WTC11 (cell line): ENCODE measurements at regions not wholly inside any gene's neighbourhood (a gene's known extent, or its start where the extent isn't known, plus 50 kb on each side); places are given as distances from the start of the nearest gene placed in this dataset.

Experiments
- ATAC-seq: fragments of 200-7000 bp; cut with Tn5 transposase; 2 replicates; pipeline ENCODE4 v1.10.0; 2021; ENCODE audit warnings: mild to moderate bottlenecking, moderate library complexity
- CTCF ChIA-PET: fragments of 300-600 bp; sonication (Branson Sonifier 250); formaldehyde crosslinking; loops from one replicate; lab custom pipeline; 2021; ENCODE audit warnings: antibody characterized with exemption; lab: Charles Lee
- POLR2A ChIA-PET: fragments of 350-600 bp; sonication (Branson Sonifier 250); formaldehyde crosslinking; loops from one replicate; lab custom pipeline; 2021; ENCODE audit warnings: antibody characterized with exemption; lab: Charles Lee
- DNase-seq: peaks from one replicate; pipeline ENCODE4 v3.0.0; 2021; ENCODE audit warnings: low spot score
- H3K27ac Mint-ChIP-seq: 2 replicates; pipeline ENCODE4 v1.8.0; 2021; ENCODE audit warnings: mixed read lengths
- H3K27me3 Mint-ChIP-seq: 2 replicates; pipeline ENCODE4 v1.8.0; 2021; ENCODE audit warnings: low read depth, mild to moderate bottlenecking, moderate library complexity, mixed read lengths
- H3K36me3 Mint-ChIP-seq: 2 replicates; pipeline ENCODE4 v1.8.0; 2021; ENCODE audit warnings: mixed read lengths
- H3K4me1 Mint-ChIP-seq: 2 replicates; pipeline ENCODE4 v1.8.0; 2022; ENCODE audit warnings: mixed read lengths
- H3K4me3 Mint-ChIP-seq: 2 replicates; pipeline ENCODE4 v1.8.0; 2021; ENCODE audit warnings: mild to moderate bottlenecking, moderate library complexity, mixed read lengths
- H3K9me3 Mint-ChIP-seq: 2 replicates; pipeline ENCODE4 v1.8.0; 2021; ENCODE audit warnings: mixed read lengths
- AR ChIP-seq: fragments of 250-450 bp; sonication (Bioruptor Pico); IDR thresholded peaks from 2 replicates; pipeline ENCODE4 v1.9.0; 2021; ENCODE audit warnings: mild to moderate bottlenecking
- ATF2 ChIP-seq: sonication (generic); formaldehyde crosslinking; IDR thresholded peaks from 2 replicates; pipeline ENCODE4 v1.8.1; 2022; ENCODE audit warnings: low read depth, missing genetic modification reagents, borderline replicate concordance
- FOXK1 ChIP-seq: sonication (generic); formaldehyde crosslinking; IDR thresholded peaks from 2 replicates; pipeline ENCODE4 v1.8.0; 2022; ENCODE audit warnings: mild to moderate bottlenecking, moderate library complexity, missing genetic modification reagents
- GTF2I ChIP-seq: fragments of 250-450 bp; sonication (Bioruptor Pico); conservative IDR thresholded peaks from 2 replicates; pipeline ENCODE4 v1.4.0; 2021; ENCODE audit warnings: mild to moderate bottlenecking
- JAZF1 ChIP-seq: fragments of 250-450 bp; sonication (Bioruptor Pico); IDR thresholded peaks from 2 replicates; pipeline ENCODE4 v1.9.0; 2021; ENCODE audit warnings: moderate library complexity, mild to moderate bottlenecking, inconsistent platforms
- KAT7 ChIP-seq: sonication (generic); formaldehyde crosslinking; IDR thresholded peaks from 2 replicates; pipeline ENCODE4 v1.8.1; 2023; ENCODE audit warnings: missing genetic modification reagents, mild to moderate bottlenecking, borderline replicate concordance
- MYBL2 ChIP-seq: sonication (generic); formaldehyde crosslinking; IDR thresholded peaks from 2 replicates; pipeline ENCODE4 v1.8.1; 2023; ENCODE audit warnings: mild to moderate bottlenecking, moderate library complexity, missing genetic modification reagents
- NFATC4 ChIP-seq: fragments of 250-450 bp; sonication (Bioruptor Pico); IDR thresholded peaks from 2 replicates; pipeline ENCODE4 v1.9.0; 2021; ENCODE audit warnings: mild to moderate bottlenecking
- RORB ChIP-seq: fragments of 250-450 bp; sonication (Bioruptor Pico); IDR thresholded peaks from 2 replicates; pipeline ENCODE4 v1.9.0; 2021; ENCODE audit warnings: mild to moderate bottlenecking
- USF2 ChIP-seq: sonication (generic); formaldehyde crosslinking; IDR thresholded peaks from 2 replicates; pipeline ENCODE4 v1.8.1; 2023; ENCODE audit warnings: mild to moderate bottlenecking, missing genetic modification reagents, moderate library complexity
- ZMAT4 ChIP-seq: fragments of 250-450 bp; sonication (Bioruptor Pico); IDR thresholded peaks from 2 replicates; pipeline ENCODE4 v1.9.0; 2021; ENCODE audit warnings: mild to moderate bottlenecking
- ZNF317 ChIP-seq: sonication (generic); formaldehyde crosslinking; IDR thresholded peaks from 2 replicates; pipeline ENCODE4 v1.8.1; 2023; ENCODE audit warnings: low read depth, mild to moderate bottlenecking, moderate library complexity, missing genetic modification reagents, borderline replicate concordance
- TF ChIP-seq, protein P1 (sequence below): sonication (generic); formaldehyde crosslinking; conservative IDR thresholded peaks from 2 replicates; pipeline ENCODE4 v1.8.1; 2023; ENCODE audit warnings: mild to moderate bottlenecking, low read depth, missing genetic modification reagents, moderate library complexity
- TF ChIP-seq, protein P2 (sequence below): sonication (generic); formaldehyde crosslinking; IDR thresholded peaks from 2 replicates; pipeline ENCODE4 v1.8.1; 2023; ENCODE audit warnings: mild to moderate bottlenecking, missing genetic modification reagents, borderline replicate concordance

GRCh38 chrY:15749533-15750433, 1225.5 kb downstream of the NLGN4Y start (continued):
- TF ChIP-seq AR (CRISPR knock-in tag) (no peak), ZNF317 (CRISPR knock-in tag) (no peak), ZMAT4 (CRISPR knock-in tag) (no peak), FOXK1 (no peak)
- TF ChIP-seq, protein P1, sequence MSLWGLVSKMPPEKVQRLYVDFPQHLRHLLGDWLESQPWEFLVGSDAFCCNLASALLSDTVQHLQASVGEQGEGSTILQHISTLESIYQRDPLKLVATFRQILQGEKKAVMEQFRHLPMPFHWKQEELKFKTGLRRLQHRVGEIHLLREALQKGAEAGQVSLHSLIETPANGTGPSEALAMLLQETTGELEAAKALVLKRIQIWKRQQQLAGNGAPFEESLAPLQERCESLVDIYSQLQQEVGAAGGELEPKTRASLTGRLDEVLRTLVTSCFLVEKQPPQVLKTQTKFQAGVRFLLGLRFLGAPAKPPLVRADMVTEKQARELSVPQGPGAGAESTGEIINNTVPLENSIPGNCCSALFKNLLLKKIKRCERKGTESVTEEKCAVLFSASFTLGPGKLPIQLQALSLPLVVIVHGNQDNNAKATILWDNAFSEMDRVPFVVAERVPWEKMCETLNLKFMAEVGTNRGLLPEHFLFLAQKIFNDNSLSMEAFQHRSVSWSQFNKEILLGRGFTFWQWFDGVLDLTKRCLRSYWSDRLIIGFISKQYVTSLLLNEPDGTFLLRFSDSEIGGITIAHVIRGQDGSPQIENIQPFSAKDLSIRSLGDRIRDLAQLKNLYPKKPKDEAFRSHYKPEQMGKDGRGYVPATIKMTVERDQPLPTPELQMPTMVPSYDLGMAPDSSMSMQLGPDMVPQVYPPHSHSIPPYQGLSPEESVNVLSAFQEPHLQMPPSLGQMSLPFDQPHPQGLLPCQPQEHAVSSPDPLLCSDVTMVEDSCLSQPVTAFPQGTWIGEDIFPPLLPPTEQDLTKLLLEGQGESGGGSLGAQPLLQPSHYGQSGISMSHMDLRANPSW (CRISPR knock-in tag), result no peak

DNA sequence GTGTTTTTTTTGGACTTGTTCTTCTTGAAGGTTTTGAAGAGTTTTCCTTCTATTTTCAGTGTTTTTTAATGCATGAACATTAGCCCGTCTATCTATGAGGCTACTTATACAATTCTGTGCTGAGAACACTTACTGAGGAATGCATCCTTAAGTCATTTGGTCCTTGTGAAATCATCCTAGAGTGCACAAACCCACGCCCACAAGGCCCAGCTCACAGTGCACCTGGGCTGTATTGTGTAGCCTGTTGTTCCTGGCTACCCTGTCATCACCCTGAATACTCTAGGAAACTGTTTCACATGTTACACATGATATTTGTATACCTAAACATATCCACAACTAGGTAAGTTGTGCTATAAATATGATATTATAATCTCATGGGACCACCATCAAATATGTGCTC, 1226.7 kb downstream of the NLGN4Y start:
- no peak overlapping the region for H3K4me3 Mint-ChIP-seq
- H3K27me3 Mint-ChIP-seq, result no peaks in the 10 kb centered on the region; the same call in 1 of the 2 replicates
- no peak overlapping the region for H3K27ac Mint-ChIP-seq
- H3K36me3 Mint-ChIP-seq, result peaks cover 23% of the 10 kb centered on the region
- ChIA-PET CTCF (no interaction called here), POLR2A (no interaction called here)
- TF ChIP-seq ATF2 (no peak), USF2 (CRISPR knock-in tag) (no peak), MYBL2 (CRISPR knock-in tag) (no peak), KAT7 (CRISPR knock-in tag) (no peak), GTF2I (CRISPR knock-in tag) (no peak)
- DNase-seq (no peak), ATAC-seq (no peak)
- no peaks in the 10 kb centered on the region for H3K4me1 Mint-ChIP-seq
- peaks cover 21% of the 10 kb centered on the region for H3K9me3 Mint-ChIP-seq

- CTCF ChIA-PET, result no interaction called here
- H3K36me3 Mint-ChIP-seq, result no peaks in the 10 kb centered on the region
- no peak overlapping the region for H3K4me3 Mint-ChIP-seq
- TF ChIP-seq NFATC4 (CRISPR knock-in tag) (no peak), RORB (CRISPR knock-in tag) (no peak), JAZF1 (CRISPR knock-in tag) (no peak)
- TF ChIP-seq, protein P2, sequence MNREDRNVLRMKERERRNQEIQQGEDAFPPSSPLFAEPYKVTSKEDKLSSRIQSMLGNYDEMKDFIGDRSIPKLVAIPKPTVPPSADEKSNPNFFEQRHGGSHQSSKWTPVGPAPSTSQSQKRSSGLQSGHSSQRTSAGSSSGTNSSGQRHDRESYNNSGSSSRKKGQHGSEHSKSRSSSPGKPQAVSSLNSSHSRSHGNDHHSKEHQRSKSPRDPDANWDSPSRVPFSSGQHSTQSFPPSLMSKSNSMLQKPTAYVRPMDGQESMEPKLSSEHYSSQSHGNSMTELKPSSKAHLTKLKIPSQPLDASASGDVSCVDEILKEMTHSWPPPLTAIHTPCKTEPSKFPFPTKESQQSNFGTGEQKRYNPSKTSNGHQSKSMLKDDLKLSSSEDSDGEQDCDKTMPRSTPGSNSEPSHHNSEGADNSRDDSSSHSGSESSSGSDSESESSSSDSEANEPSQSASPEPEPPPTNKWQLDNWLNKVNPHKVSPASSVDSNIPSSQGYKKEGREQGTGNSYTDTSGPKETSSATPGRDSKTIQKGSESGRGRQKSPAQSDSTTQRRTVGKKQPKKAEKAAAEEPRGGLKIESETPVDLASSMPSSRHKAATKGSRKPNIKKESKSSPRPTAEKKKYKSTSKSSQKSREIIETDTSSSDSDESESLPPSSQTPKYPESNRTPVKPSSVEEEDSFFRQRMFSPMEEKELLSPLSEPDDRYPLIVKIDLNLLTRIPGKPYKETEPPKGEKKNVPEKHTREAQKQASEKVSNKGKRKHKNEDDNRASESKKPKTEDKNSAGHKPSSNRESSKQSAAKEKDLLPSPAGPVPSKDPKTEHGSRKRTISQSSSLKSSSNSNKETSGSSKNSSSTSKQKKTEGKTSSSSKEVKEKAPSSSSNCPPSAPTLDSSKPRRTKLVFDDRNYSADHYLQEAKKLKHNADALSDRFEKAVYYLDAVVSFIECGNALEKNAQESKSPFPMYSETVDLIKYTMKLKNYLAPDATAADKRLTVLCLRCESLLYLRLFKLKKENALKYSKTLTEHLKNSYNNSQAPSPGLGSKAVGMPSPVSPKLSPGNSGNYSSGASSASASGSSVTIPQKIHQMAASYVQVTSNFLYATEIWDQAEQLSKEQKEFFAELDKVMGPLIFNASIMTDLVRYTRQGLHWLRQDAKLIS (CRISPR knock-in tag), result no peak
- TF ChIP-seq, all 79 proteins: peak for 0
- H3K27me3 Mint-ChIP-seq, result no peaks in the 10 kb centered on the region
- ATAC-seq (no peak), DNase-seq (no peak)
- POLR2A ChIA-PET, result no interaction called here
- H3K9me3 Mint-ChIP-seq, result no peaks in the 10 kb centered on the region
- no peaks in the 10 kb centered on the region for H3K4me1 Mint-ChIP-seq
- no peak overlapping the region for H3K27ac Mint-ChIP-seq
Measured at GRCh38 chrY:15756266-15756665, 1231.9 kb downstream of the NLGN4Y start.
